Stomach (tissue), 8 donors: ENCODE measurements at regions not wholly inside any gene's neighbourhood (a gene's known extent, or its start where the extent isn't known, plus 50 kb on each side); places are given as distances from the start of the nearest gene placed in this dataset.

Source experiments
- DNase-seq, 2 donors: peaks; one replicate each; pipeline versions ENCODE4 v3.0.0 to v3.0.0-alpha.2; 2013 to 2019
- H3K27ac ChIP-seq, 5 donors: fragments of 200-600 bp in 4 of 5; sonication (generic) in 4 of 5; one replicate each; pipeline ENCODE4 v1.5.1; 2013 to 2019; ENCODE audit warnings: mild to moderate bottlenecking in 1 of 5, moderate library complexity in 1 of 5
- H3K27me3 ChIP-seq, 3 donors: fragments of 200-600 bp; sonication (generic); one replicate each; pipeline ENCODE4 v1.5.1; 2017 to 2019; ENCODE audit warnings: mixed run types in 1 of 3
- H3K36me3 ChIP-seq, 4 donors: fragments of 200-600 bp; sonication (generic); 1 replicate in 3 of 4; 2 replicates in 1 of 4; pipeline ENCODE4 v1.5.1; 2016 to 2019
- H3K4me1 ChIP-seq, 4 donors: fragments of 200-600 bp; sonication (generic); one replicate each; pipeline ENCODE4 v1.5.1; 2016 to 2019
- H3K4me3 ChIP-seq, 4 donors: fragments of 200-600 bp; sonication (generic) in 3 of 4; one replicate each; pipeline ENCODE4 v1.5.1; 2016 to 2019; ENCODE audit warnings: mild to moderate bottlenecking in 1 of 4
- H3K9me3 ChIP-seq, 4 donors: fragments of 200-600 bp; sonication (generic); one replicate each; pipeline ENCODE4 v1.5.1; 2016 to 2019
- CTCF ChIP-seq, 7 experiments: fragments of 450-650 bp in 4 of 7; fragments of 200-600 bp in 3 of 7; sonication (generic) in 3 of 7; IDR thresholded peaks; one replicate each; pipeline ENCODE4 v1.5.1; 2016 to 2019; ENCODE audit warnings: antibody characterized with exemption in 7 of 7, control low read depth in 2 of 7, mild to moderate bottlenecking in 1 of 7
- EP300 ChIP-seq: sonication (generic); formaldehyde crosslinking; IDR thresholded peaks from one replicate; pipeline ENCODE4 v1.6.1; 2017; ENCODE audit warnings: antibody characterized with exemption
- POLR2A ChIP-seq, 4 donors: fragments of 450-650 bp; IDR thresholded peaks; one replicate each; pipeline ENCODE4 v1.6.1; 2016; ENCODE audit warnings: antibody characterized with exemption in 4 of 4, control low read depth in 2 of 4, mild to moderate bottlenecking in 1 of 4, moderate library complexity in 1 of 4
- POLR2AphosphoS5 ChIP-seq, 3 donors: sonication (generic); formaldehyde crosslinking; IDR thresholded peaks; one replicate each; pipeline ENCODE4 v1.6.1; 2016; ENCODE audit warnings: antibody characterized with exemption in 3 of 3
- WGBS, 5 donors: extraction: QIAGEN DNeasy Blood & Tissue Kit in 3 of 5; methylation state at CpG; one replicate each; pipeline versions ENCODE4 v1.1.5 to v1.1.7; 2013 to 2018; 5-methylcytosine and 5-hydroxymethylcytosine counted together
- intact Hi-C: fragments of 100-400 bp; cut with DNase I; formaldehyde crosslinking; loops from one replicate; pipeline ENCODE4 v1.15.1; 2023; ENCODE audit warnings: low total_unique reads
- donor health status: healthy with polysubstance abuse.
- donor health status: Bipolar disorder and iron deficiency.
- donor health status: healthy.

GRCh38 chr1:88252745-88253144 is 431.3 kb upstream of the PKN2 start:
- Histone ChIP-seq H3K4me1 (no peaks in the 10 kb centered on the region), H3K27ac (no peak overlapping the region), H3K27me3 (no peaks in the 10 kb centered on the region), H3K36me3 (no peaks in the 10 kb centered on the region), H3K9me3 (no peaks in the 10 kb centered on the region), H3K4me3 (no peak overlapping the region)
- TF ChIP-seq POLR2AphosphoS5 (IDR thresholded peaks at IDR 0.05) (no peak), CTCF (IDR thresholded peaks at IDR 0.05) (no peak), POLR2A (IDR thresholded peaks at IDR 0.05) (no peak), EP300 (no peak)
- intact Hi-C loops, result no loop called here
- no peak for DNase-seq

GRCh38 chr1:88265606-88266005 is 418.5 kb upstream of the PKN2 start:
- TF ChIP-seq POLR2AphosphoS5 (IDR thresholded peaks at IDR 0.05) (no peak), EP300 (no peak), POLR2A (IDR thresholded peaks at IDR 0.05) (no peak), CTCF (IDR thresholded peaks at IDR 0.05) (no peak)
- no peak overlapping the region for H3K4me3 ChIP-seq
- H3K36me3 ChIP-seq, result no peaks in the 10 kb centered on the region
- no peak for DNase-seq
- no peaks in the 10 kb centered on the region for H3K9me3 ChIP-seq
- H3K4me1 ChIP-seq, result no peaks in the 10 kb centered on the region
- intact Hi-C loops, result no loop called here
- no peaks in the 10 kb centered on the region for H3K27me3 ChIP-seq
- WGBS, 5 donors, result 29 to 55% (median 48%) methylated on average over 1 of the region's 1 CpG
- no peak overlapping the region for H3K27ac ChIP-seq

GRCh38 chr1:88266051-88266450 is 418.0 kb upstream of the PKN2 start:
- TF ChIP-seq POLR2AphosphoS5 (IDR thresholded peaks at IDR 0.05), result no peak
- TF ChIP-seq EP300, result no peak
- TF ChIP-seq CTCF (IDR thresholded peaks at IDR 0.05), result no peak
- no peak for TF ChIP-seq POLR2A (IDR thresholded peaks at IDR 0.05)
- WGBS, 5 donors, result 80 to 91% (median 89%) methylated on average over 1 of the region's 1 CpG
- intact Hi-C loops, result no loop called here
- Histone ChIP-seq H3K4me1 (no peaks in the 10 kb centered on the region), H3K27me3 (no peaks in the 10 kb centered on the region), H3K27ac (no peak overlapping the region), H3K36me3 (no peaks in the 10 kb centered on the region), H3K9me3 (no peaks in the 10 kb centered on the region), H3K4me3 (no peak overlapping the region)
- no peak for DNase-seq

GRCh38 chr1:88272216-88272615 is 411.9 kb upstream of the PKN2 start:
- DNase-seq, result no peak
- Histone ChIP-seq H3K36me3 (no peaks in the 10 kb centered on the region), H3K27ac (no peak overlapping the region), H3K4me1 (no peaks in the 10 kb centered on the region), H3K4me3 (no peak overlapping the region), H3K9me3 (no peaks in the 10 kb centered on the region), H3K27me3 (no peaks in the 10 kb centered on the region)
- intact Hi-C loops, result no loop called here
- 91 to 98% (median 96%) methylated on average over 5 of the region's 5 CpGs for WGBS, 5 donors
- TF ChIP-seq POLR2AphosphoS5 (IDR thresholded peaks at IDR 0.05) (no peak), POLR2A (IDR thresholded peaks at IDR 0.05) (no peak), EP300 (no peak), CTCF (IDR thresholded peaks at IDR 0.05) (no peak)

GRCh38 chr1:88274431-88274830 is 409.6 kb upstream of the PKN2 start:
- Histone ChIP-seq H3K9me3 (no peaks in the 10 kb centered on the region), H3K27me3 (no peaks in the 10 kb centered on the region), H3K4me3 (no peak overlapping the region), H3K27ac (no peak overlapping the region), H3K36me3 (no peaks in the 10 kb centered on the region), H3K4me1 (no peaks in the 10 kb centered on the region)
- no peak for TF ChIP-seq EP300
- no peak for TF ChIP-seq POLR2AphosphoS5 (IDR thresholded peaks at IDR 0.05)
- no peak for TF ChIP-seq CTCF (IDR thresholded peaks at IDR 0.05)
- no peak for DNase-seq
- intact Hi-C loops, result no loop called here
- 40 to 73% (median 56%) methylated on average over 1 of the region's 1 CpG for WGBS, 5 donors
